ENCODE measurements at regions not wholly inside any gene's neighbourhood (a gene's known extent, or its start where the extent isn't known, plus 50 kb on each side); places are given as distances from the start of the nearest gene placed in this dataset.

DNA sequence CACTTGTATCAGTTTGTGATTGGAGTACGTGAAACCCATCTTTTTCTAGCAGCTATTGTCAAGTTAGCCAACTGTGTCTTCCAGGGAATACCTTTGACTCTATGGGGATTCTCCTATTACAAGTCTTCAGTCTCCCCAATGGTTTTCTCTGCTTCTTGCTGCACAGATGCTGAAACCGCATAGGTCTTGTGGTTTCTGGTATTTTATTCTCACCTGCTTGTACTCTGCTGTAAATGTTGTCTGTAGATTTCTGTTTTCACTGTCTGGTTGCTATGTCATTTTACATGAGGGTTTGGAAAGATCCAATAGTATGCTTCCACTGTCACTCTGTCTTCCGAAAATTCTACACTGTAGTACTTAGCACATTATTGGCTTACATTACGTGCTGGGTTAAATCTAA, 1196.9 kb upstream of the C9orf72 start:
- no peaks in the 10 kb centered on the region for H3K27me3 ChIP-seq (replicated peaks; ENCODE audit: insufficient read depth)
- no peak for TF ChIP-seq POLR2A (IDR thresholded peaks at IDR 0.05)
- TF ChIP-seq POLR2AphosphoS5 (IDR thresholded peaks at IDR 0.05) = no peak
- TF ChIP-seq, protein P1, sequence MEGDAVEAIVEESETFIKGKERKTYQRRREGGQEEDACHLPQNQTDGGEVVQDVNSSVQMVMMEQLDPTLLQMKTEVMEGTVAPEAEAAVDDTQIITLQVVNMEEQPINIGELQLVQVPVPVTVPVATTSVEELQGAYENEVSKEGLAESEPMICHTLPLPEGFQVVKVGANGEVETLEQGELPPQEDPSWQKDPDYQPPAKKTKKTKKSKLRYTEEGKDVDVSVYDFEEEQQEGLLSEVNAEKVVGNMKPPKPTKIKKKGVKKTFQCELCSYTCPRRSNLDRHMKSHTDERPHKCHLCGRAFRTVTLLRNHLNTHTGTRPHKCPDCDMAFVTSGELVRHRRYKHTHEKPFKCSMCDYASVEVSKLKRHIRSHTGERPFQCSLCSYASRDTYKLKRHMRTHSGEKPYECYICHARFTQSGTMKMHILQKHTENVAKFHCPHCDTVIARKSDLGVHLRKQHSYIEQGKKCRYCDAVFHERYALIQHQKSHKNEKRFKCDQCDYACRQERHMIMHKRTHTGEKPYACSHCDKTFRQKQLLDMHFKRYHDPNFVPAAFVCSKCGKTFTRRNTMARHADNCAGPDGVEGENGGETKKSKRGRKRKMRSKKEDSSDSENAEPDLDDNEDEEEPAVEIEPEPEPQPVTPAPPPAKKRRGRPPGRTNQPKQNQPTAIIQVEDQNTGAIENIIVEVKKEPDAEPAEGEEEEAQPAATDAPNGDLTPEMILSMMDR (IDR thresholded peaks at IDR 0.05) = no peak
- H3K36me3 ChIP-seq = no peaks in the 10 kb centered on the region
- intact Hi-C loops (cut with DNase I) = no loop called here
- no peak for DNase-seq (ENCODE audit: low spot score)
- no peaks in the 10 kb centered on the region for H3K9me3 ChIP-seq
- no peaks in the 10 kb centered on the region for H3K4me1 ChIP-seq (replicated peaks)
- no peak overlapping the region for H3K27ac ChIP-seq
- no peak overlapping the region for H3K4me3 ChIP-seq
- 93% methylated on average over 4 of the region's 4 CpGs for WGBS

DNA sequence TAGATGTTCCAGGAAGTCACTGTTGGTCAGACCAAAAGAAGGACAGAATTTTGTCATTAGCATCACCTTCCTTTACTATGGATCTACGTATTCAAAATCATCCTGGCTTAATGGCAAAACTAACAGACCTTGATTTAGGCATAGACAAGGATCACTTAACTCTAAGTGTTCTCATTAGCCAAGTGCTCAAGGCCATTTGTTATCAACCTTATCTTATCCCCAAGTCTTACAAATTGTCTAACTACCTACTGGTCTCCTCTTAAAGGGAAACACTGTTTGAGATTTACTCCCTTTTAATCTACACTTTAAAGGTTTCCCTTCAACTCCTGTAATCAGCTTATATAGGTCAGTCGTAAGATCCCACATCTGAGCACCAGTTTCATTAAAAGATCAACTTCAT, 1197.5 kb upstream of the C9orf72 start:
- Histone ChIP-seq H3K36me3 (no peaks in the 10 kb centered on the region), H3K4me1 (replicated peaks) (no peaks in the 10 kb centered on the region), H3K27ac (no peak overlapping the region), H3K4me3 (no peak overlapping the region), H3K27me3 (replicated peaks; ENCODE audit: insufficient read depth) (no peaks in the 10 kb centered on the region), H3K9me3 (no peaks in the 10 kb centered on the region)
- DNase-seq (ENCODE audit: low spot score) = no peak
- TF ChIP-seq POLR2A (IDR thresholded peaks at IDR 0.05) (no peak), POLR2AphosphoS5 (IDR thresholded peaks at IDR 0.05) (no peak)
- TF ChIP-seq, protein P1 (IDR thresholded peaks at IDR 0.05) = no peak
- intact Hi-C loops (cut with DNase I) = no loop called here
- whole genome bisulfite sequencing = 85% methylated on average over 2 of the region's 2 CpGs

DNA sequence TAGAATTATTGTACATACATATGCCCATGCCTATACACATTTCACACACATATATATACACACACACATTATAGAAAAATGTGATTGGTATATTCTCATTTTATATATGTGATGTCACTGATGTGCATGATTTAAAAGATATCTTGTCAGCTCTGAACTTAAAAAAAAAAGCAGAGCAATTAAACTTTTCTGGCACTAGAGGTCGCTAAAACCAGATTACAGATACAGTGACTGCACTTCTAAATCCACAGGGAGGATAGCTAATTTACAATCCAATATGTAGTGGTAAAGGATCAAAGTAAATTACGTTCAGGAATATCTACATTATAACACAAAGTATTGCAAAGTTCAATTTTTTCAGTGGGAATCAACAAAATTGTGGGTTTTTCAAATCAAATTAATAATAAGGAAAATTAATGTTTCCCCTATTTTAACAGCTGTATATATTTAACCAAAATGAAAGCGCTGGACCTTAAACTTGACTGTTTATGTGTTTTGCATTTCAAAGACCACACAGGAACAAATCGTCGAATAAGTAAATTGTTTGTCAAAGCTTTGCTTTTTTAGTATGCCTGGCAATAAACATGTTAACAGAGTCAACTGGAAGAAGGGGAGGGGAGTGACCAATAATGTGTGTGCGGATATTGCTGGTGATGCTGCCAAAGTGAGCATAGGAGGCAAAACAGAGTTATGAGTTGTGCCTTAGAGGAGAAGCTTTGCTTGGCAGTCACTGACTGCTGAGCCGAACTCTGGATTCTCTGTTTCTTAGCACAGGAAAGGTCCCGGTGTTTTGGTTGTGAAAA, 1201.4 kb upstream of the C9orf72 start:
- Histone ChIP-seq H3K9me3 (no peaks in the 10 kb centered on the region), H3K27ac (no peak overlapping the region), H3K4me1 (replicated peaks) (no peaks in the 10 kb centered on the region), H3K27me3 (replicated peaks; ENCODE audit: insufficient read depth) (no peaks in the 10 kb centered on the region), H3K36me3 (no peaks in the 10 kb centered on the region), H3K4me3 (no peak overlapping the region)
- WGBS = 35% methylated on average over 8 of the region's 8 CpGs
- TF ChIP-seq, protein P1 (IDR thresholded peaks at IDR 0.05) = peak in 2 of 4 experiments; percentile 15 to 25
- TF ChIP-seq POLR2A (IDR thresholded peaks at IDR 0.05) = no peak
- intact Hi-C loops (cut with DNase I) = no loop called here
- DNase-seq (ENCODE audit: low spot score) = no peak

DNA sequence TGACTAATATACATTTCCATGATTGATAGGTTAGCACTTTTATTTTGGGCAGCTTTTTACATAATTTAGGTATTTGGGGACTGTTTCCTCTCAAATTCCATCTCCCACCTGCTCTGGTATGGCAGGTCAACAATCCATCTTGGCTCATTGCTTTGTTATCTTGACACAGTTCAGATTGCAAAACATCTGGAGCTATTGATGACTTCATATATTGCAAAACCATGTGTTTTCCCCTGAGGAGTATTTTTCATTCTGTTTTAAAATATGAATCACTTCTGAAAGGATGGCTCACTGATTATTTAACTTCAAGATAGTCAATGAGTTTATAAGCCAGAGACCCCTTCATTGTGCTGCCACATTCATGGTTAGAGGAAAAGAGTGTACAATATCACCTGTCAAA, 1206.0 kb upstream of the C9orf72 start:
- H3K27me3 ChIP-seq (replicated peaks; ENCODE audit: insufficient read depth) = no peaks in the 10 kb centered on the region
- no peaks in the 10 kb centered on the region for H3K36me3 ChIP-seq
- no peaks in the 10 kb centered on the region for H3K9me3 ChIP-seq
- H3K4me1 ChIP-seq (replicated peaks) = no peaks in the 10 kb centered on the region
- no peak for DNase-seq (ENCODE audit: low spot score)
- intact Hi-C loops (cut with DNase I) = no loop called here
- no peak overlapping the region for H3K27ac ChIP-seq
- no peak for TF ChIP-seq POLR2A (IDR thresholded peaks at IDR 0.05)
- TF ChIP-seq POLR2AphosphoS5 (IDR thresholded peaks at IDR 0.05) = no peak
- TF ChIP-seq, protein P1 (IDR thresholded peaks at IDR 0.05) = no peak
- no peak overlapping the region for H3K4me3 ChIP-seq

DNA sequence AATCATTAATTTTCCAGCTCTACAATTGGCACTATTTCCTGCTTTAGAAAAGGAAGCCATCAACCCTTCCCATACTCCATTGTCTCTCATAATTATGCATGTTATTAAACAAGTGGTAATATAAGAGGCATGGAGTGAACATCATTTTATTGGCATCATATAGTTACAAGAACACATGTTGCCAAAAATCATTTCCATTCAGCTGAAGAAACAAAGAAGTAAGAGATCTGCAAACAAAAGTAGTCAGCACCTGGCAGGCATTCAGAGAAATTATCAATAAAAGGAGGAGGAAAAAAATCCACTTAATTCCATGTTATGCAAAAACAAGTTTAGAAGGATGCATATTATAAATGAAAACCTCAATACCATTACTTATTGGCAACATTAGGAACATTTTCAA, 1208.2 kb upstream of the C9orf72 start:
- no peaks in the 10 kb centered on the region for H3K4me1 ChIP-seq (replicated peaks)
- no peaks in the 10 kb centered on the region for H3K27me3 ChIP-seq (replicated peaks; ENCODE audit: insufficient read depth)
- intact Hi-C loops (cut with DNase I) = no loop called here
- no peaks in the 10 kb centered on the region for H3K36me3 ChIP-seq
- H3K27ac ChIP-seq = no peak overlapping the region
- no peaks in the 10 kb centered on the region for H3K9me3 ChIP-seq
- H3K4me3 ChIP-seq = no peak overlapping the region
- DNase-seq (ENCODE audit: low spot score) = no peak
- TF ChIP-seq POLR2AphosphoS5 (IDR thresholded peaks at IDR 0.05) = no peak

Data from prostate gland (tissue), 2 donors.